Peyer's patch (tissue), 4 donors: ENCODE measurements at regions not wholly inside any gene's neighbourhood (a gene's known extent, or its start where the extent isn't known, plus 50 kb on each side); places are given as distances from the start of the nearest gene placed in this dataset.
"Not testable (repeated sequence)": the region's sequence is repeated elsewhere in the genome, so short reads cannot be mapped to it uniquely, and the experiment has no call there.

Source experiments
- DNase-seq, 3 donors: peaks; one replicate each; pipeline ENCODE4 v3.0.0-alpha.2; 2017 to 2019
- H3K27ac ChIP-seq, 4 donors: fragments of 200-600 bp; sonication (generic); one replicate each; pipeline ENCODE4 v1.5.1; 2016 to 2019
- H3K27me3 ChIP-seq, 2 donors: fragments of 200-600 bp; sonication (generic); one replicate each; pipeline ENCODE4 v1.5.1; 2019
- H3K36me3 ChIP-seq, 3 donors: fragments of 200-600 bp; sonication (generic); one replicate each; pipeline ENCODE4 v1.5.1; 2016 to 2019
- H3K4me1 ChIP-seq, 4 donors: fragments of 200-600 bp; sonication (generic); one replicate each; pipeline ENCODE4 v1.5.1; 2016 to 2019
- H3K4me3 ChIP-seq, 4 donors: fragments of 200-600 bp; sonication (generic); 1 replicate in 3 of 4; 2 replicates in 1 of 4; pipeline ENCODE4 v1.5.1; 2016 to 2019; ENCODE audit warnings: mild to moderate bottlenecking in 1 of 4
- H3K9me3 ChIP-seq, 4 donors: fragments of 200-600 bp; sonication (generic); one replicate each; pipeline ENCODE4 v1.5.1; 2016 to 2019; ENCODE audit warnings: mild to moderate bottlenecking in 1 of 4
- POLR2A ChIP-seq, 2 donors: fragments of 450-650 bp; IDR thresholded peaks; one replicate each; pipeline ENCODE4 v1.5.1; 2017; ENCODE audit warnings: antibody characterized with exemption in 2 of 2, mild to moderate bottlenecking in 2 of 2, moderate library complexity in 2 of 2
- TF ChIP-seq, protein P1 (sequence below), 6 experiments: fragments of 450-650 bp in 4 of 6; fragments of 200-600 bp in 2 of 6; sonication (generic) in 1 of 6; IDR thresholded peaks; one replicate each; pipeline ENCODE4 v1.5.1; 2017 to 2019; ENCODE audit warnings: antibody characterized with exemption in 6 of 6, mild to moderate bottlenecking in 3 of 6, moderate library complexity in 1 of 6

DNA sequence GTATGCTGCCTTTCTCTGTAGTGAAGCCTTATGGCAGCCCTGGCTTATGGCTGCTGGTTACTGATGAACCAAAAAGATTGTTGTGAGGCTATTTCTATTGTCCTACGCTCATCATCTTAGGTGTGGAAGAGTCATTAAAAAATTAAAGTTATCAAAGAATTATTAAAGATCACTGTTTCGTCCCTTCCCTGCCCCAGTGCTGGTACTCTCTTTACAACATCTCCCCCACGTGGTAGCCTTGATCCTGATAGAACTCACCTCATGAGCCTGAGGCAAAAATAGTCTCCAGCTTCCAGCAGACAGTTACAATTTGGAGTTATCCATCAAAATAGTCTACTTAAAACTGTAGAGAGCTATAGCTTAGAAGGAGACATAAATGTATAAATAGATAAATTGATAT lies 201.5 kb downstream of the S1PR1 start:
- DNase-seq: peak in 1 of 3 donors; percentile 19
- no peaks in the 10 kb centered on the region for H3K9me3 ChIP-seq

DNA sequence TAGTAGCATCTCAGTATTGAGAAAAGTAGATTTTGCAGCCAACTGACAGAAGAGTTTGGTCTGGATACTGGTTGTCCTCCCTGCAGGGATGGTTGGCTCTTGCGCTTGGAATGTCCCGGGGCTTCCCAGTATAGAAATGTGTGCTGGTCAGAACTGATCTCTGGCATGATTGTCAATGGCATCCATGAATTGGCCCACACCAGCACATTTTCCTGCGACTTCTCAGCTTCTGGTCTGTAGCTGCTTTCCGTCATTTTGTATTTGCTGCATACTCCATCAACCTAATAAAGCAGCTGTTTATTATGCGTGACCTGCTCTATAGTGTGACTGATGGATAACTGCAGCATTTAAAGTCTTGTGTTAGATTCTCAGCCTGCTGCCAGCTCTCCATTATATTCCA lies 203.7 kb downstream of the S1PR1 start:
- no peaks in the 10 kb centered on the region for H3K9me3 ChIP-seq
- no peak overlapping the region for H3K4me3 ChIP-seq
- TF ChIP-seq POLR2A (IDR thresholded peaks at IDR 0.05): no peak
- TF ChIP-seq, protein P1, sequence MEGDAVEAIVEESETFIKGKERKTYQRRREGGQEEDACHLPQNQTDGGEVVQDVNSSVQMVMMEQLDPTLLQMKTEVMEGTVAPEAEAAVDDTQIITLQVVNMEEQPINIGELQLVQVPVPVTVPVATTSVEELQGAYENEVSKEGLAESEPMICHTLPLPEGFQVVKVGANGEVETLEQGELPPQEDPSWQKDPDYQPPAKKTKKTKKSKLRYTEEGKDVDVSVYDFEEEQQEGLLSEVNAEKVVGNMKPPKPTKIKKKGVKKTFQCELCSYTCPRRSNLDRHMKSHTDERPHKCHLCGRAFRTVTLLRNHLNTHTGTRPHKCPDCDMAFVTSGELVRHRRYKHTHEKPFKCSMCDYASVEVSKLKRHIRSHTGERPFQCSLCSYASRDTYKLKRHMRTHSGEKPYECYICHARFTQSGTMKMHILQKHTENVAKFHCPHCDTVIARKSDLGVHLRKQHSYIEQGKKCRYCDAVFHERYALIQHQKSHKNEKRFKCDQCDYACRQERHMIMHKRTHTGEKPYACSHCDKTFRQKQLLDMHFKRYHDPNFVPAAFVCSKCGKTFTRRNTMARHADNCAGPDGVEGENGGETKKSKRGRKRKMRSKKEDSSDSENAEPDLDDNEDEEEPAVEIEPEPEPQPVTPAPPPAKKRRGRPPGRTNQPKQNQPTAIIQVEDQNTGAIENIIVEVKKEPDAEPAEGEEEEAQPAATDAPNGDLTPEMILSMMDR (IDR thresholded peaks at IDR 0.05): no peak
- DNase-seq: no peak
- H3K27ac ChIP-seq: no peak overlapping the region
- H3K27me3 ChIP-seq: no peaks in the 10 kb centered on the region
- no peaks in the 10 kb centered on the region for H3K4me1 ChIP-seq
- H3K36me3 ChIP-seq: no peaks in the 10 kb centered on the region

More for the DNA sequence above, 201.5 kb downstream of the S1PR1 start:
- Histone ChIP-seq H3K4me1 (no peaks in the 10 kb centered on the region), H3K4me3 (no peak overlapping the region), H3K36me3 (no peaks in the 10 kb centered on the region), H3K27ac (no peak overlapping the region), H3K27me3 (no peaks in the 10 kb centered on the region)
- TF ChIP-seq POLR2A (IDR thresholded peaks at IDR 0.05): no peak
- TF ChIP-seq, protein P1 (IDR thresholded peaks at IDR 0.05): peak in 1 of 6 experiments; percentile 17

DNA sequence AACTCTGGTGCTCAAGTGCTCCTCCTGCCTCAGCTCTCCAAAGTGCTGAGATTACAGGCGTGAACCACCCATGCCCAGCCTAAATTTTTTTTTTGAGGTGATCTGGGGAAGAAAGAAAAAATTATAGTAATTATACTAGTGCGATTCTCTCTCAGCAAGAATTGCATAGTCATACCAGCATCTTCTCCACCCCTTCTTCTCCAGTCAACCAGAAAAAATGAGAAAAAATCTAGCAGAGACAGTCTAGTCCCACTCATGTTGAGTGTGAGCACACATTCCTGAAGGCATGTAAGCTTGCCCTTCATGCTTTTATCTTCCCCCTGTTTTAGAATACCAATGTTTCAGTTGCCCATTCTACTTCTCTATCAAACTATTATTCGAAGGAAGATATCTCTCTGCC lies 207.6 kb downstream of the S1PR1 start:
- Histone ChIP-seq H3K4me1 (no peaks in the 10 kb centered on the region), H3K27me3 (no peaks in the 10 kb centered on the region), H3K4me3 (no peak overlapping the region), H3K27ac (no peak overlapping the region), H3K9me3 (no peaks in the 10 kb centered on the region), H3K36me3 (no peaks in the 10 kb centered on the region)
- TF ChIP-seq, protein P1 (IDR thresholded peaks at IDR 0.05): no peak
- no peak for TF ChIP-seq POLR2A (IDR thresholded peaks at IDR 0.05)
- no peak for DNase-seq

DNA sequence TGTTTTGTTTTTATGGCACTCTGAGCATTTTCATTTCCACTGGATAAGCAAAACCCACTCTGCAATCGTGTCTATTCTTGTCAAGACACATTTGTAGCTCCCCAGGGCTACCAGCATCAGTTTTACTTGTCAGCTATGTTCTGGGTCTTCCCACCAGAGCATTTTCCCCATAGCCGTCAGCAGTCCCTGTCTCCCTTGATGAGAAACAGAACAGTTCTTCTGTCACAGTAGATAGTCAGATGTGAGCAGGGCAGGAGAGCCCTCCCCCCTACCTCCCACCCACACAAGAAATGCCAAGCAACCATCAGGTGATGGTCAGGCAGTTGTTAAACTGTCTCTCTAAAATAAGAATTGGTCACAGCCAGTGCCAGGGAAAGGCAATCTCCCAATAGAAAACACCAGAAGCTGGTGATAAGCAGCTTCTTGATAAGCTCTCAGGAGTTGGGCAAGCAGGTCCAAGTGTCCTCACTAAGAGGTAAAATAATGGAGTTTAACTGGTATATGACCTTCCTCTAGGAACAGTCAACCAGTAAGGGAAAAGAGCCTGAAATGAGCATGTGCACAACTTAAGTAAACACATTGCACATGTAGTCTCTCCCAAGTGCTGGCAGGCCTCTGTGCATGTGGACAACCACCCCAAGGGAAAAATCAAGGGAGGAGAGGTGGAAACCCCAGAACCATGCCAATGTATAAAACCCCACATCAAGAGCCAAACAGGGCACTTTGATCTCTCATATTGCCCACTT lies 208.2 kb downstream of the S1PR1 start:
- Histone ChIP-seq H3K4me1 (no peaks in the 10 kb centered on the region), H3K9me3 (no peaks in the 10 kb centered on the region), H3K27ac (no peak overlapping the region), H3K27me3 (no peaks in the 10 kb centered on the region), H3K36me3 (no peaks in the 10 kb centered on the region), H3K4me3 (no peak overlapping the region)
- no peak for DNase-seq
- no peak for TF ChIP-seq POLR2A (IDR thresholded peaks at IDR 0.05)
- TF ChIP-seq, protein P1 (IDR thresholded peaks at IDR 0.05): no peak

DNA sequence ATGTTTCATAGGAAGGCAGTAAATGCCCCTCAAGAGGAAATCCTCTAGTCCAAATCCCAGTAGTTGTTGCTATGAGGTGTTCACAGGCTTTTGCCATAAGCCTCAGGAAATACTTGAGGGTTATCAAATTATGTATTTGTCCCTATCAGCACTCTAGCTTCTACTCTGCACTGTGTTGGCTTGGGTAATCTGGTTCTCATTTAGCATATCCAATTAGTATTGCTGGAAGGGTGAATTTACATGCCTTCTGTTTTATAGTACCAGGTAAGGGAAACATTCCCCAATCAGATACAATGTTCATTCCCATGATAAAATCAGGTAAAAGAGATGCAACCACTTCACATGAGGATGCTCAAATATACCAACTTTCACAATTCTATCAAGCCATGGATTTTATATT lies 211.2 kb downstream of the S1PR1 start:
- Histone ChIP-seq H3K4me3 (no peak overlapping the region), H3K9me3 (peaks cover 0 to 2% (median 0%) of the 10 kb centered on the region in 4 donors), H3K4me1 (no peaks in the 10 kb centered on the region), H3K36me3 (no peaks in the 10 kb centered on the region), H3K27ac (no peak overlapping the region), H3K27me3 (no peaks in the 10 kb centered on the region)
- TF ChIP-seq, protein P1 (IDR thresholded peaks at IDR 0.05): no peak
- TF ChIP-seq POLR2A (IDR thresholded peaks at IDR 0.05): no peak
- no peak for DNase-seq

DNA sequence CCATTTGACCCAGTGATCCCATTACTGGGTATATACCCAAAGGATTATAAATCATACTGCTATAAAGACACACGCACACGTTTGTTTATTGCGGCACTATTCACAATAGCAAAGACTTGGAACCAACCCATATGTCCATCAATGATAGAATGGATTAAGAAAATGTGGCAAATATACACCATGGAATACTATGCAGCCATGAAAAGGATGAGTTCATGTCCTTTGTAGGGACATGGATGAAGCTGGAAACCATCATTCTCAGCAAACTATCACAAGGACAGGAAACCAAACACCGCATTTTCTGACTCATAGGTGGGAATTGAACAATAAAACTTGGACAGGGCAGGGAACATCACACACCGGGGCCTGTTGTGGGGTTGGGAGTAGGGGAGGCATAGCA lies 213.9 kb downstream of the S1PR1 start:
- DNase-seq, H3K4me1 ChIP-seq, H3K27me3 ChIP-seq, H3K27ac ChIP-seq, H3K36me3 ChIP-seq, H3K9me3 ChIP-seq, H3K4me3 ChIP-seq: not testable (repeated sequence)
